Uterus (tissue), 3 donors: ENCODE measurements at regions not wholly inside any gene's neighbourhood (a gene's known extent, or its start where the extent isn't known, plus 50 kb on each side); places are given as distances from the start of the nearest gene placed in this dataset.
"Not testable (repeated sequence)": the region's sequence is repeated elsewhere in the genome, so short reads cannot be mapped to it uniquely, and the experiment has no call there.

ENCODE experiments used
- DNase-seq, 2 donors: peaks; one replicate each; pipeline ENCODE4 v3.0.0-alpha.2; 2019 to 2020
- H3K27ac ChIP-seq, 2 donors: fragments of 200-600 bp; sonication (generic); 1 replicate in 1 of 2; 2 replicates in 1 of 2; pipeline ENCODE4 v1.5.1; 2016 to 2018
- H3K27me3 ChIP-seq, 2 donors: fragments of 200-600 bp; sonication (generic); one replicate each; pipeline ENCODE4 v1.5.1; 2018 to 2019; ENCODE audit warnings: control low read depth in 1 of 2
- H3K36me3 ChIP-seq, 2 donors: fragments of 200-600 bp; sonication (generic); one replicate each; pipeline ENCODE4 v1.5.1; 2019; ENCODE audit warnings: control low read depth in 1 of 2
- H3K4me1 ChIP-seq, 2 donors: fragments of 200-600 bp; sonication (generic); one replicate each; pipeline ENCODE4 v1.5.1; 2018 to 2019; ENCODE audit warnings: control low read depth in 1 of 2
- H3K4me3 ChIP-seq, 2 donors: fragments of 200-600 bp; sonication (generic); 1 replicate in 1 of 2; 2 replicates in 1 of 2; pipeline ENCODE4 v1.5.1; 2018 to 2019; ENCODE audit warnings: mild to moderate bottlenecking in 1 of 2
- H3K9me3 ChIP-seq, 2 donors: fragments of 200-600 bp; sonication (generic); one replicate each; pipeline ENCODE4 v1.5.1; 2019; ENCODE audit warnings: control low read depth in 1 of 2
- CTCF ChIP-seq, 4 experiments: fragments of 200-600 bp in 2 of 4; fragments of 450-650 bp in 2 of 4; sonication (generic) in 2 of 4; IDR thresholded peaks; one replicate each; pipeline ENCODE4 v1.5.1; 2016 to 2019; ENCODE audit warnings: antibody characterized with exemption in 4 of 4, mild to moderate bottlenecking in 2 of 4, moderate library complexity in 1 of 4
- POLR2A ChIP-seq, 2 donors: fragments of 450-650 bp; IDR thresholded peaks; one replicate each; pipeline ENCODE4 v1.6.1; 2016; ENCODE audit warnings: antibody characterized with exemption in 2 of 2, mild to moderate bottlenecking in 1 of 2, moderate library complexity in 1 of 2
- intact Hi-C: fragments of 100-400 bp; cut with DNase I; formaldehyde crosslinking; loops from one replicate; pipeline ENCODE4 v1.15.1; 2023; ENCODE audit warnings: low total_unique reads
- donor health status: DM: yes; HTN: yes; CAD: no.

- H3K27me3 ChIP-seq, result no peaks in the 10 kb centered on the region
- no peak overlapping the region for H3K27ac ChIP-seq
- TF ChIP-seq CTCF (IDR thresholded peaks at IDR 0.05), result no peak
- no peak for TF ChIP-seq POLR2A (IDR thresholded peaks at IDR 0.05)
- no peaks in the 10 kb centered on the region for H3K9me3 ChIP-seq
- intact Hi-C loops, result no loop called here
- H3K36me3 ChIP-seq, result no peaks in the 10 kb centered on the region
- H3K4me3 ChIP-seq, result no peak overlapping the region
- H3K4me1 ChIP-seq, result no peaks in the 10 kb centered on the region
- no peak for DNase-seq
These were observed 187.3 kb upstream of the CFAP20DC start for GRCh38 chr3:59237121-59237520.

GRCh38 chr3:59235634-59236012, 185.8 kb upstream of the CFAP20DC start:
- intact Hi-C loops, result no loop called here
- no peak for DNase-seq
- Histone ChIP-seq H3K27ac (no peak overlapping the region), H3K36me3 (no peaks in the 10 kb centered on the region), H3K27me3 (no peaks in the 10 kb centered on the region), H3K9me3 (no peaks in the 10 kb centered on the region), H3K4me1 (no peaks in the 10 kb centered on the region), H3K4me3 (no peak overlapping the region)
- TF ChIP-seq CTCF (IDR thresholded peaks at IDR 0.05) (no peak), POLR2A (IDR thresholded peaks at IDR 0.05) (no peak)

- H3K27ac ChIP-seq, result no peak overlapping the region
- no peak for DNase-seq
- no peaks in the 10 kb centered on the region for H3K9me3 ChIP-seq
- TF ChIP-seq POLR2A (IDR thresholded peaks at IDR 0.05) (no peak), CTCF (IDR thresholded peaks at IDR 0.05) (no peak)
- no peaks in the 10 kb centered on the region for H3K27me3 ChIP-seq
- no peaks in the 10 kb centered on the region for H3K36me3 ChIP-seq
- H3K4me1 ChIP-seq, result no peaks in the 10 kb centered on the region
- intact Hi-C loops, result no loop called here
- no peak overlapping the region for H3K4me3 ChIP-seq
These were observed 185.2 kb upstream of the CFAP20DC start for GRCh38 chr3:59234884-59235633.

GRCh38 chr3:59230379-59230778, 180.6 kb upstream of the CFAP20DC start:
- H3K27me3 ChIP-seq, H3K36me3 ChIP-seq, H3K9me3 ChIP-seq, intact Hi-C loops, H3K4me1 ChIP-seq, DNase-seq, H3K27ac ChIP-seq, H3K4me3 ChIP-seq: not testable (repeated sequence)

- H3K36me3 ChIP-seq, result no peaks in the 10 kb centered on the region
- no peak for DNase-seq
- H3K4me3 ChIP-seq, result no peak overlapping the region
- TF ChIP-seq POLR2A (IDR thresholded peaks at IDR 0.05) (no peak), CTCF (IDR thresholded peaks at IDR 0.05) (no peak)
- H3K4me1 ChIP-seq, result no peaks in the 10 kb centered on the region
- intact Hi-C loops, result no loop called here
- H3K27me3 ChIP-seq, result no peaks in the 10 kb centered on the region
- H3K27ac ChIP-seq, result no peak overlapping the region
- H3K9me3 ChIP-seq, result no peaks in the 10 kb centered on the region
These were observed 164.0 kb upstream of the CFAP20DC start for GRCh38 chr3:59213860-59214259.
